ENCODE measurements at regions not wholly inside any gene's neighbourhood (a gene's known extent, or its start where the extent isn't known, plus 50 kb on each side); places are given as distances from the start of the nearest gene placed in this dataset.

GRCh38 chr5:148949841-148950470 is 112.9 kb downstream of the SH3TC2 start:
- H3K36me3 ChIP-seq (ENCODE audit: insufficient read depth, low read length): no peaks in the 10 kb centered on the region
- Mint-ChIP-seq H3K27ac (no peak overlapping the region), H3K36me3 (no peaks in the 10 kb centered on the region), H3K27me3 (peaks cover 0 to 1% of the 10 kb centered on the region in 2 donors), H3K4me1 (peaks cover 0 to 3% (median 0%) of the 10 kb centered on the region in 4 donors), H3K9me3 (peaks cover 0 to 2% (median 0%) of the 10 kb centered on the region in 8 donors), H3K4me3 (no peak overlapping the region)
- no peak for DNase-seq
- no peak overlapping the region for H3K27ac ChIP-seq (ENCODE audit: low read depth, low read length)
- no peaks in the 10 kb centered on the region for H3K4me1 ChIP-seq (ENCODE audit: insufficient read depth, low read length)
- ChIA-PET POLR2A (ENCODE audit: partially characterized antibody) (no interaction called here), CTCF (ENCODE audit: partially characterized antibody) (interaction anchor here (1.0 to 2.4 kb wide), 3 partner anchors 9 to 219 kb away, joined by 7 to 8 read pairs (median 7); no protein-coding TSS in a partner anchor)
- H3K27me3 ChIP-seq (ENCODE audit: insufficient read depth, low read length): no peaks in the 10 kb centered on the region
- intact Hi-C loops (cut with micrococcal nuclease): no loop called here
- no peaks in the 10 kb centered on the region for H3K9me3 ChIP-seq (ENCODE audit: control insufficient read depth in 1 of 2, low read length in 2 of 2)
- H3K4me3 ChIP-seq (ENCODE audit: low read length in 2 of 2): no peak overlapping the region

- Mint-ChIP-seq H3K36me3 (no peaks in the 10 kb centered on the region), H3K4me1 (peaks cover 0 to 3% (median 0%) of the 10 kb centered on the region in 4 donors), H3K27me3 (peaks cover 0 to 1% of the 10 kb centered on the region in 2 donors), H3K9me3 (peaks cover 0 to 2% (median 0%) of the 10 kb centered on the region in 8 donors), H3K4me3 (no peak overlapping the region), H3K27ac (no peak overlapping the region)
- CTCF ChIA-PET (ENCODE audit: partially characterized antibody): interaction anchor here (1.0 to 2.4 kb wide), 3 partner anchors 9 to 220 kb away, joined by 7 to 8 read pairs (median 7); no protein-coding TSS in a partner anchor
- Histone ChIP-seq H3K4me3 (ENCODE audit: low read length in 2 of 2) (no peak overlapping the region), H3K36me3 (ENCODE audit: insufficient read depth, low read length) (no peaks in the 10 kb centered on the region), H3K4me1 (ENCODE audit: insufficient read depth, low read length) (no peaks in the 10 kb centered on the region), H3K9me3 (ENCODE audit: control insufficient read depth in 1 of 2, low read length in 2 of 2) (no peaks in the 10 kb centered on the region), H3K27me3 (ENCODE audit: insufficient read depth, low read length) (no peaks in the 10 kb centered on the region), H3K27ac (ENCODE audit: low read depth, low read length) (no peak overlapping the region)
- no peak for DNase-seq
- intact Hi-C loops (cut with micrococcal nuclease): no loop called here
- POLR2A ChIA-PET (ENCODE audit: partially characterized antibody): no interaction called here
These were observed 112.4 kb downstream of the SH3TC2 start for GRCh38 chr5:148950471-148950863.

- Histone ChIP-seq H3K9me3 (ENCODE audit: control insufficient read depth in 1 of 2, low read length in 2 of 2) (no peaks in the 10 kb centered on the region), H3K4me1 (ENCODE audit: insufficient read depth, low read length) (no peaks in the 10 kb centered on the region), H3K27me3 (ENCODE audit: insufficient read depth, low read length) (no peaks in the 10 kb centered on the region), H3K36me3 (ENCODE audit: insufficient read depth, low read length) (no peaks in the 10 kb centered on the region), H3K27ac (ENCODE audit: low read depth, low read length) (no peak overlapping the region), H3K4me3 (ENCODE audit: low read length in 2 of 2) (no peak overlapping the region)
- Mint-ChIP-seq H3K27me3 (peaks cover 0 to 1% of the 10 kb centered on the region in 2 donors), H3K27ac (no peak overlapping the region), H3K4me1 (peaks cover 0 to 3% (median 0%) of the 10 kb centered on the region in 4 donors), H3K4me3 (no peak overlapping the region), H3K9me3 (peaks cover 0 to 2% (median 0%) of the 10 kb centered on the region in 8 donors), H3K36me3 (no peaks in the 10 kb centered on the region)
- intact Hi-C loops (cut with micrococcal nuclease): no loop called here
- ChIA-PET POLR2A (ENCODE audit: partially characterized antibody) (no interaction called here), CTCF (ENCODE audit: partially characterized antibody) (interaction anchor here (0.9 to 2.4 kb wide), 6 partner anchors 8 to 220 kb away, joined by 3 to 8 read pairs (median 6); no protein-coding TSS in a partner anchor)
- no peak for DNase-seq
These were observed 112.0 kb downstream of the SH3TC2 start for GRCh38 chr5:148950892-148951291.

GRCh38 chr5:148951612-148952011 is 111.2 kb downstream of the SH3TC2 start:
- intact Hi-C loops (cut with micrococcal nuclease): no loop called here
- peaks cover 0 to 3% (median 0%) of the 10 kb centered on the region in 4 donors for H3K4me1 Mint-ChIP-seq
- no peaks in the 10 kb centered on the region for H3K9me3 ChIP-seq (ENCODE audit: control insufficient read depth in 1 of 2, low read length in 2 of 2)
- no peak overlapping the region for H3K27ac ChIP-seq (ENCODE audit: low read depth, low read length)
- no peaks in the 10 kb centered on the region for H3K4me1 ChIP-seq (ENCODE audit: insufficient read depth, low read length)
- H3K36me3 Mint-ChIP-seq: no peaks in the 10 kb centered on the region
- no peak overlapping the region for H3K4me3 Mint-ChIP-seq
- peaks cover 0 to 2% (median 0%) of the 10 kb centered on the region in 8 donors for H3K9me3 Mint-ChIP-seq
- CTCF ChIA-PET (ENCODE audit: partially characterized antibody): interaction anchor here (0.9 to 2.4 kb wide), 5 partner anchors 12 to 221 kb away, joined by 3 to 8 read pairs (median 5); no protein-coding TSS in a partner anchor
- peaks cover 0 to 1% of the 10 kb centered on the region in 2 donors for H3K27me3 Mint-ChIP-seq
- POLR2A ChIA-PET (ENCODE audit: partially characterized antibody): no interaction called here
- H3K4me3 ChIP-seq (ENCODE audit: low read length in 2 of 2): no peak overlapping the region
- H3K27me3 ChIP-seq (ENCODE audit: insufficient read depth, low read length): no peaks in the 10 kb centered on the region
- no peak overlapping the region for H3K27ac Mint-ChIP-seq
- no peak for DNase-seq
- no peaks in the 10 kb centered on the region for H3K36me3 ChIP-seq (ENCODE audit: insufficient read depth, low read length)

- Mint-ChIP-seq H3K9me3 (peaks cover 0 to 2% (median 0%) of the 10 kb centered on the region in 8 donors), H3K4me1 (peaks cover 0 to 3% (median under 1%) of the 10 kb centered on the region in 4 donors)
- CTCF ChIA-PET (ENCODE audit: partially characterized antibody): interaction anchor here (1.1 to 2.9 kb wide), 4 partner anchors 38 to 220 kb away, joined by 3 to 10 read pairs (median 6); no protein-coding TSS in a partner anchor
These were observed 110.6 kb downstream of the SH3TC2 start for GRCh38 chr5:148952097-148952867.

GRCh38 chr5:148953711-148954110 is 109.2 kb downstream of the SH3TC2 start:
- DNase-seq: no peak
- Histone ChIP-seq H3K9me3 (ENCODE audit: control insufficient read depth in 1 of 2, low read length in 2 of 2) (no peaks in the 10 kb centered on the region), H3K27me3 (ENCODE audit: insufficient read depth, low read length) (no peaks in the 10 kb centered on the region), H3K4me1 (ENCODE audit: insufficient read depth, low read length) (no peaks in the 10 kb centered on the region), H3K27ac (ENCODE audit: low read depth, low read length) (no peak overlapping the region), H3K36me3 (ENCODE audit: insufficient read depth, low read length) (no peaks in the 10 kb centered on the region), H3K4me3 (ENCODE audit: low read length in 2 of 2) (no peak overlapping the region)
- Mint-ChIP-seq H3K4me3 (no peak overlapping the region), H3K27ac (no peak overlapping the region), H3K36me3 (no peaks in the 10 kb centered on the region), H3K9me3 (peaks cover 0 to 2% (median 0%) of the 10 kb centered on the region in 8 donors), H3K27me3 (peaks cover 0 to 3% of the 10 kb centered on the region in 2 donors), H3K4me1 (peaks cover 0 to 3% (median under 1%) of the 10 kb centered on the region in 4 donors)
- POLR2A ChIA-PET (ENCODE audit: partially characterized antibody): no interaction called here
- intact Hi-C loops (cut with micrococcal nuclease): no loop called here
- CTCF ChIA-PET (ENCODE audit: partially characterized antibody): interaction anchor here (1.7 to 2.9 kb wide), 2 partner anchors 17 to 133 kb away, joined by 4 to 10 read pairs; no protein-coding TSS in a partner anchor

More at GRCh38 chr5:148952097-148952867, 110.6 kb downstream of the SH3TC2 start:
- no peak for DNase-seq
- no peak overlapping the region for H3K27ac Mint-ChIP-seq
- intact Hi-C loops (cut with micrococcal nuclease): no loop called here
- no peaks in the 10 kb centered on the region for H3K36me3 Mint-ChIP-seq
- Histone ChIP-seq H3K36me3 (ENCODE audit: insufficient read depth, low read length) (no peaks in the 10 kb centered on the region), H3K4me3 (ENCODE audit: low read length in 2 of 2) (no peak overlapping the region), H3K4me1 (ENCODE audit: insufficient read depth, low read length) (no peaks in the 10 kb centered on the region), H3K27ac (ENCODE audit: low read depth, low read length) (no peak overlapping the region), H3K27me3 (ENCODE audit: insufficient read depth, low read length) (no peaks in the 10 kb centered on the region), H3K9me3 (ENCODE audit: control insufficient read depth in 1 of 2, low read length in 2 of 2) (no peaks in the 10 kb centered on the region)
- H3K4me3 Mint-ChIP-seq: no peak overlapping the region
- peaks cover 0 to 1% of the 10 kb centered on the region in 2 donors for H3K27me3 Mint-ChIP-seq
- POLR2A ChIA-PET (ENCODE audit: partially characterized antibody): no interaction called here
